ENCODE measurements at regions not wholly inside any gene's neighbourhood (a gene's known extent, or its start where the extent isn't known, plus 50 kb on each side); places are given as distances from the start of the nearest gene placed in this dataset.

GRCh38 chr7:12508554-12508953 lies 62.0 kb upstream of the SCIN start:
- TF ChIP-seq CTCF (IDR thresholded peaks at IDR 0.05; ENCODE audit: control insufficient read depth, extremely low read depth, insufficient read depth), result no peak
- DNase-seq (ENCODE audit: low read depth), result no peak
- no peak overlapping the region for H3K4me3 ChIP-seq (ENCODE audit: low read depth, low read length)

- TF ChIP-seq CTCF (IDR thresholded peaks at IDR 0.05; ENCODE audit: control insufficient read depth, extremely low read depth, insufficient read depth), result no peak
- no peak for DNase-seq (ENCODE audit: low read depth)
- H3K4me3 ChIP-seq (ENCODE audit: low read depth, low read length), result no peak overlapping the region
Measured at GRCh38 chr7:12517451-12517850, 53.1 kb upstream of the SCIN start.

GRCh38 chr7:12518920-12519681 lies 51.4 kb upstream of the SCIN start:
- no peak overlapping the region for H3K4me3 ChIP-seq (ENCODE audit: low read depth, low read length)
- DNase-seq (ENCODE audit: low read depth), result no peak
- TF ChIP-seq CTCF (IDR thresholded peaks at IDR 0.05; ENCODE audit: control insufficient read depth, extremely low read depth, insufficient read depth), result peak; percentile 45

- TF ChIP-seq CTCF (IDR thresholded peaks at IDR 0.05; ENCODE audit: control insufficient read depth, extremely low read depth, insufficient read depth), result no peak
- DNase-seq (ENCODE audit: low read depth), result no peak
- H3K4me3 ChIP-seq (ENCODE audit: low read depth, low read length), result no peak overlapping the region
Measured at GRCh38 chr7:12519682-12520009, 50.9 kb upstream of the SCIN start.
